ENCODE measurements at regions not wholly inside any gene's neighbourhood (a gene's known extent, or its start where the extent isn't known, plus 50 kb on each side); places are given as distances from the start of the nearest gene placed in this dataset.

- no peak for DNase-seq (ENCODE audit: extremely low spot score, insufficient read length, low read depth)
- peak; percentile 68 for FAIRE-seq
Observed at GRCh38 chrX:15988661-15989603, 134.3 kb upstream of the AP1S2 start.

GRCh38 chrX:15985937-15986336 is 131.3 kb upstream of the AP1S2 start:
- FAIRE-seq (no peak), DNase-seq (ENCODE audit: extremely low spot score, insufficient read length, low read depth) (no peak)

GRCh38 chrX:15983034-15983433 is 128.4 kb upstream of the AP1S2 start:
- DNase-seq (ENCODE audit: extremely low spot score, insufficient read length, low read depth) (no peak), FAIRE-seq (peak; percentile 48)

- DNase-seq (ENCODE audit: extremely low spot score, insufficient read length, low read depth) (no peak), FAIRE-seq (no peak)
Observed at GRCh38 chrX:15977644-15978043, 123.0 kb upstream of the AP1S2 start.

- FAIRE-seq (peak; percentile 26), DNase-seq (ENCODE audit: extremely low spot score, insufficient read length, low read depth) (no peak)
Observed at GRCh38 chrX:15976396-15976795, 121.8 kb upstream of the AP1S2 start.

- FAIRE-seq: no peak
Observed at GRCh38 chrX:15973946-15974345, 119.3 kb upstream of the AP1S2 start.

GRCh38 chrX:15973299-15973698 is 118.7 kb upstream of the AP1S2 start:
- FAIRE-seq (peak; percentile 80), DNase-seq (ENCODE audit: extremely low spot score, insufficient read length, low read depth) (no peak)

More at GRCh38 chrX:15973946-15974345, 119.3 kb upstream of the AP1S2 start:
- DNase-seq (ENCODE audit: extremely low spot score, insufficient read length, low read depth): no peak

GRCh38 chrX:15971696-15972095 is 117.1 kb upstream of the AP1S2 start:
- no peak for DNase-seq (ENCODE audit: extremely low spot score, insufficient read length, low read depth)

GRCh38 chrX:15963858-15964257 is 109.2 kb upstream of the AP1S2 start:
- DNase-seq (ENCODE audit: extremely low spot score, insufficient read length, low read depth): no peak
- FAIRE-seq: no peak

More at GRCh38 chrX:15971696-15972095, 117.1 kb upstream of the AP1S2 start:
- FAIRE-seq: peak; percentile 53

GRCh38 chrX:15960237-15960636 is 105.6 kb upstream of the AP1S2 start:
- FAIRE-seq (no peak), DNase-seq (ENCODE audit: extremely low spot score, insufficient read length, low read depth) (no peak)

- no peak for FAIRE-seq
- DNase-seq (ENCODE audit: extremely low spot score, insufficient read length, low read depth): no peak
Observed at GRCh38 chrX:15956681-15957080, 102.1 kb upstream of the AP1S2 start.

- FAIRE-seq: no peak
Observed at GRCh38 chrX:15953801-15954200, 99.2 kb upstream of the AP1S2 start.

GRCh38 chrX:15952212-15952611 is 97.6 kb upstream of the AP1S2 start:
- no peak for FAIRE-seq
- no peak for DNase-seq (ENCODE audit: extremely low spot score, insufficient read length, low read depth)

More at GRCh38 chrX:15953801-15954200, 99.2 kb upstream of the AP1S2 start:
- no peak for DNase-seq (ENCODE audit: extremely low spot score, insufficient read length, low read depth)

GRCh38 chrX:15948318-15948660 is 93.7 kb upstream of the AP1S2 start:
- DNase-seq (ENCODE audit: extremely low spot score, insufficient read length, low read depth) (no peak), FAIRE-seq (no peak)

GRCh38 chrX:15947648-15948317 is 93.2 kb upstream of the AP1S2 start:
- DNase-seq (ENCODE audit: extremely low spot score, insufficient read length, low read depth) (no peak), FAIRE-seq (no peak)

- DNase-seq (ENCODE audit: extremely low spot score, insufficient read length, low read depth) (no peak), FAIRE-seq (no peak)
Observed at GRCh38 chrX:15946783-15947580, 92.4 kb upstream of the AP1S2 start.

GRCh38 chrX:15943391-15943790 is 88.8 kb upstream of the AP1S2 start:
- no peak for FAIRE-seq
- DNase-seq (ENCODE audit: extremely low spot score, insufficient read length, low read depth): no peak

- FAIRE-seq (no peak), DNase-seq (ENCODE audit: extremely low spot score, insufficient read length, low read depth) (no peak)
Observed at GRCh38 chrX:15942307-15942706, 87.7 kb upstream of the AP1S2 start.

GRCh38 chrX:15939737-15940136 is 85.1 kb upstream of the AP1S2 start:
- peak; percentile 83 for FAIRE-seq
- peak; percentile 4 for DNase-seq (ENCODE audit: extremely low spot score, insufficient read length, low read depth)

GRCh38 chrX:15938072-15938471 is 83.5 kb upstream of the AP1S2 start:
- no peak for FAIRE-seq
- DNase-seq (ENCODE audit: extremely low spot score, insufficient read length, low read depth): no peak

All from GM18507 (cell line).